Hematopoietic multipotent progenitor cell treated with erythropoietin and hydrocortisone succinate and interleukin-3 and kit ligand, for 4 days (in vitro differentiated cells): ENCODE measurements at regions not wholly inside any gene's neighbourhood (a gene's known extent, or its start where the extent isn't known, plus 50 kb on each side); places are given as distances from the start of the nearest gene placed in this dataset.
A peak's percentile ranks its signal among the peaks of the same experiment; 100 is the strongest.
"Not testable (repeated sequence)": the region's sequence is repeated elsewhere in the genome, so short reads cannot be mapped to it uniquely, and the experiment has no call there.

ENCODE experiments used
- DNase-seq: peaks from one replicate; pipeline ENCODE4 v3.0.0-alpha.2; 2015

DNA sequence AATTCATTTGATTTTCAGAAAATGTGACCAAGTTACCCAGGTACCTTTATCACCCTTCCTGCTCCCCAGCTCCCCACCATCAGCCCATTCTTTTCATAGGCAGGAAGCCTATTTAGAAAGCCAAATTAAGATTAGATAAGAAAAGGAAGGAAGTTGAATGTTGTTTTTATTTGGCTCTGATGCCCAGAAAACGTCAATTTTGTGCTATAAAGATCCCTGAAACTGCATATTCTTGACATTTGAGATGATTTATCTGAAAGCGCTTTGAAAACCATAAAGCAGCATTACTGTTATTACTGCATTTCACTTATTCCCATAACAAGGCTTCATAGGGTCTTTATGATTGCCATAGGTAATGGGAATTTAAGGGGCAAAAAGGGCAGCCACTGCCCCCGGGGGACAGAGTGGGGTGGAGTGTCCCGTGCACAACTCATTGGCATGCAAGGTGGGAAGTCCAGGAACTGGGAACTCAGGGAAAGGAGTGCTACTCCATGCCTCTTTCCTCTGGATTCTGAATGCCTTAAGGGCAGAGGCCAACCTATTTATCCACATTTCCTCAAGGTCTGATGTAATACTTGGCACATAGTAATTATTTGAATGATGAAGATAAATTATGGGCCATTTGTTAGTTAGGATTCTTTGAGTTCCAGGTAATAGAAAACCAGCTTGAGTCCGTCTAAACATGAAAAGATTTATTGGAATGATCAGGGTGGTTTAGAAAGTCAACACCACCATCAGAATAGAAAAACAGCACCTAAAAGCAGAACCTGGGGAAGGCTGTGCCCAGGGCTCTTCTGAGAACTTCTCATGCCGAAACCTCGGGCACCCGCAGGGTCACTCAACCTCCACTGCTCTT is 100.6 kb upstream of the ELMO1 start:
- DNase-seq: peak; percentile 31

DNA sequence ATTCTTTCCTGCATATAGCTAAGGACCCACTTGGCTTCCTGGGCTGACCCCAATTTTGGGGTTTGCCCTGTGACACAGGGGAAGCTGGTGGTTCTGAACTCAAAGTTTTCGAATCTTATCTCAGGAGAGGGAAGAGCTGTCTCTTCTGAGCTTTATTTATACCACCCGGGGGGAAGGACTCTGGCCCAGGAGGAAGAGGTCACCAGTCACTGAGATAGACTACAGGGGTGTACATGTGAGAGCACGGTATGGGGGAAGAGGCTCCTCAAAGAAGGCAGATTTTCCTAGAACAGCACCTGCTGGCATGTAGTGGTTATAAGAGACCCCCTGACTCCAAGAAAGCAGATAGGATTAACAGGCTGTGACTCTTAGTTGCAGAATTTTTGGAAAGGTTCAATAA is 101.8 kb upstream of the ELMO1 start:
- DNase-seq: peak; percentile 32

DNA sequence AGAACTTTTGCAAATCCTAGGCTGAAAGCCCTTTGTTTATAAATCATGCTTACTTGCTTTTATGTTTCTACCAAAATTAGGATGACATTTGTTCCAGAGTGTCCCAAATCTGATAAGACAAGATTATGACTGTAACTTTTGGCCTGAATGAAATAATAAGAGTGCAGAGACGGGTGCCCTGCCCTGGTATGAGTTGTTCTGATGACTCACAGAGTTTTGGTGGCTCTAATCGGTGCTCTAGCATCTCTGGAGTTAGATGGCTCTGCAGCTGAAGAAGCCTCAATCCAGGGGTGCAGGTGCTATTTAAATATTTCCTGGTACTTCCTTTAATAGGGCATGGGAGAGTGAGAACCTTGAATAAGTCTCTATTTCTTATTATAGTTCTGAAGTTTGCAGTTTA is 102.2 kb upstream of the ELMO1 start:
- DNase-seq: peak; percentile 61

DNA sequence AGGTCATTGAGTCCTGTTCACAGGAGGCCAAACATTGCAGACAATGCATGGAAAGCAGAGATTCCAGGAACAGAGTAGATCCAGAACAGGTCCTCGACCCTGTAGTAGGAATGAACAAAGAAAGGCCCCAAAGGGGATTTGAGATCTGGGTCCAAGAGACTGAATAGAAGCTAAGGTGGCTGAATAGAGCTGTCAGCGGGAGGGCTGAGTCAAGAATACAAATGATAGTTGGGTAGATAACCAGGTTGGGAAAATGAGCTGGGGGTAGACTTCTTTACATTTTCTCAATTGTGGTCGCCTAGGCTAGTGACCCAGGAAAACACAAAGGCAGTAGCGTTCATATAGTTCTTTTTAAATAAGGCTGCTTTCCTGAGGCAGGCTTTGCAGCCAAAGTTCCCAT is 103.4 kb upstream of the ELMO1 start:
- no peak for DNase-seq

DNA sequence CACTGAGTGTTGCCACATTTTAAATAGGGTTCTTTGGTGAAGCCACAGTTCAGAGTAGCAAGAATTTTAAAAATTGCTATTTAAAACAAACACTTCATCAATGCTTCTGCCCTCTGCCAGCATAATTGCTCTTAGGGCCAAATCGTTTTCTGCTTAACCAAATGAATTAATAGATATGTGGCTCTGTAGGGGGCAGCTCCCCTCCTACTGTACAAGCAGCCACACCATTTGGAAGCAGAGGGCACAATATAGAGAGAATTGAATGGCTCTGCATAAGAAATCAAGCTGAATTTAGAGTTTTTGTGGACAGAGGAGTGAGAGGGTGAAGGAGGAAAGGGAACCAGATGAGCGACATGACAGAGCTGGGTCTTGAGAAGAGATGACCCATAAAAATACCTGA is 103.8 kb upstream of the ELMO1 start:
- not testable (repeated sequence) for DNase-seq

DNA sequence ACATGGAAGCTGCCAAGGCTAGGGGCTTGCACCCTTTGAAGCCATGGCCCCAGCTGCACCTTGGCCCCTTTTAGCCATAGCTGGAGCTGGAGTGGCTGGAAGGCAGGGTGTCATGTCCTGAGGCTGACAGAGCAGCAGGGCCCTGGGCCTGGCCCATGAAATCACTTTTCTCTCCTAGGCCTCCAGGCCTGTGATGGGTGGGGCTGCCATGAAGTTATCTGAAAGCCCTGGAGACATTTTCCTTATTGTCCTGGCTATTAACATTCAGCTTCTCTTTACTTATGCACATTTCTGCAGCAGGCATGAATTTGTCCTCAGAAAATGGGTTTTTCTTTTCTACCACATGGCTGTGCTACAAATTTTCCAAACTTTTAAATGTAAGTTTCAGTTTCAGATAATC is 106.9 kb upstream of the ELMO1 start:
- DNase-seq: no peak

DNA sequence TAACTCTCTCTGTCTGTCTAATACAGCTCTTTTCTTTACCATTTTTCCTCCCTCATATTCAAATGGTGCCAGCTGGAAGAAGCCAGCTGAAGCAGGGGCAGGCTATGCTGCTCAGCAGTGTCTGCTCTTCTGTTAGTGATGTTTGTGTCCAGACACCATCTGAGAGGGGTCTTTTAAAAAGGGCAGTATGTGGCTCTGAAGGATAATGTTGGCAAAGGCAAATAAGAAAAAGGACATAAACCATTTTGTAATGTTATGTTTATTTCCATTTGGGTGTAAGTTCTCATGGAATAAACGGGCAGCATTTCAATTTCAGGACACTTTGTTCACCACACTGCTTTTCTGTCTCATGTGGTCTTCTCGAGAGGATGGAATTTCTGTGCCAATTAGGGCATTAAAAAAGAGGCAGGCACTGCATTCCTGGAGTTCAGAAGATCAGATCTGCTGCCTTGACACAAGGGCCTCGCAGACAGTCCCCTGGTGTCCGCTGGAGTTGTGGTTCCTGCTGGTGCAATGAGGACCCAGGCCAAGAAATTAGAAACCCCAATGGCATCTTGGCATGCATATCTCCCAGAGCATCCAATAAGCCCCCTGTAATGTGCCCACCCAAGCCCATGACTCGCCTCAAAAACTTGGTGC is 109.0 kb upstream of the ELMO1 start:
- no peak for DNase-seq

DNA sequence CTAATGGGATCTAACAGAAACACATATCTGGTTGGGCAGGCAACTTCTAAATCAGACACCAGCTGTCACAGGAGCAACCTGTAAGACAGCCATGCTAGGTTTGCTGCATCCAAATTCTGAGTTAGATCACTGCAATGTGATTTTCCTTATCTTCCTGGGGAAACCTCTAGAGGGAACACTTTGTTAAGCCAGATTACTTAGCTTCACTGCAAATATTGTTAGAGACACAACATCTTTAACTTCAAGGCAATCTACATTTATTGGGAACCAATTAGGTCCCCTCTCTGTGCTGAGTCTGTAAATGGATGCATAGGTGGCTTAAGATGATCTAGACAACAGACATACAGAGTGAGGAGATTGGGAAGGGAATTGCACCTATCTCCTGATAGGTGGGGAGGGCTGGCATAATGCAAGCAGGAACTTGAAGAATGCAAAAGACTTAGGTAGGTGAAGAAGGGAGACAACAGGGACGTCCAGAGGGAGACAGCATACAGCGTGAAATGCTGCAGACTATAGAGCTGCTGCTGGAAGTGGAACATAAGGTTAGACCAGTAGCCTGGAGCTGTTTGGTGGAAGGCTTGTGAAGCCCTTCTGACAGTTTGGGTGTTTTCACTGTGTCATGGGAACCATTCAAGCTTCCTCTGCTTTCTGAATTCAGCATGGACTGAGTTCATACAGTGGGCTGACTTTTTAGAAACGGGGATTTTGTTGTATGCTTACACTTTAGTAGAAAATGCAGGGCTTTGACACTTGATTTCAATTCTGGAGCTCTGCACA is 109.8 kb upstream of the ELMO1 start:
- DNase-seq: peak; percentile 44

DNA sequence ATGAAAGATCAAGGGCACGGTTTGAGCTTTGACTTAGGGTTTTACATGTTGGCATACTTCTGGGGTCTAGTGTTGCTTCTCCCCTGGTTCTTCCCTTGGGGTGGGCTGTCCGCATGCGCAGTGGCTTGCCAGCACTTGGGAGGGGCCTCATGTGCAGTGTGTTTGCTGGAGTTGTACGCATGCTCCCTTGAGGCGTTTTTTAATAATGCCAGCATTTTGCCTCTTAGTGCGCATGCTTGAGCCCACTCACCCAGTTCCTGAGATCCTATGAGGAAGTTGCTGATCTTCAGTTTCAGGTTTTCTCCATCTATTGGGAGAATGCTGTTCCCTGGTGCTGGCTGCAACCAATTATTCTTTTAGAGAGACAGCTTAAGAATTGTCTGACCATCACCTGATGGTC is 113.4 kb upstream of the GPR141 start:
- no peak for DNase-seq

DNA sequence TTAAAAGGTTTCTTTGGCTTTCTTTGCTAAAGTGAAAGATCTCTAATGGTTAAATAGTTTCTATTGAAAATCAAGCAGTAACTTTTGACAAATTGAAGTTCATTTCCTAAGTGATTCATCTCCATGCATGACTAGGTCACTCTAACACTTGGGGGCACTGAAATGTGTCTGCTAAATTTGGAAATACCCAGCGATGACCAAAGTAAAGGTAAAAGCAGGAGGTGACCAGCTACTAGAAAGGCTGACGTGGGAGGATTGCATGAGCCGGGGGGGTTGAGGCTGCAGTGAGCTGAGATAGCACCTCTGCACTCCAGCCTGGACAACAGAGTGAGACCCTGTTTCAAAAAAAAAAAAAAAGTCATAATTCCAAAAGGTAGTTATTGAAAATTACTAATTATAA is 111.8 kb upstream of the GPR141 start:
- no peak for DNase-seq

DNA sequence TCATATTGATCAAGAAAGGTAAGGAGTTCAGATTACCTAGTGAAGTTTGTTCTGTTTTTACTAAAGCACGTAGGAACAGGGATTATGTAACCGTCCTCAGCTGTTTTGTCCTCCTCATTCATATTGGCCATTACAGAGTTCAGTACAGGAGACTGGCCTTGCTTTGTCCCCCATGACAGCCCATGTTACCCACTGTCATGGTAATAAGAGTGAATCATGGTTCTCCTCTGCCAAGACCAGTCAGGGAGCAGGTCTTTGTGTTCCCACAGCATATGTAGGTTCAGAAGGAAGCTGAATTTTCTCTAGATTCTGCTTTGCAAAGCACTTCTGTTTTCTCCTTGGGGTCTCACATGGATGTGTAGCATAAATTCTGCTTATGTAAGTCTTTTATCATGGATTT is 106.2 kb upstream of the GPR141 start:
- DNase-seq: peak; percentile 20

DNA sequence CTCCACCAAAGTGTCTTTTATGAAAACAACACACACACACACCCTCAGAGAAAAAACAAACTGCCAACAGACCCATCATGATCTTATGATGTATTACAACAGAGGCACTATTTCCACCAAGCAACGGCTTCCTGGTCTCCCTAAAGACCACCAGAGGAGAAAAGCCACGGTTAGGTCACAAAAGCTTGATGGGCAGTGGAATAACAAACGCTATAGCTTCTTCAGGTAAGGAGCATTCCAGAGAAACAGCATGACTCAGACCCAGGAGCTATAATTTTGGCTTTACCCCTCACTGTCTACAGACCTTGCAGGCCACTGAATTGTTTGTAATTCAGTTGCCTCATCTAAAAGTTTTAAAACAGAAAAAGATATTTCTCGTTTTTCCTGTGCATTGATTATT is 105.7 kb upstream of the GPR141 start:
- no peak for DNase-seq

DNA sequence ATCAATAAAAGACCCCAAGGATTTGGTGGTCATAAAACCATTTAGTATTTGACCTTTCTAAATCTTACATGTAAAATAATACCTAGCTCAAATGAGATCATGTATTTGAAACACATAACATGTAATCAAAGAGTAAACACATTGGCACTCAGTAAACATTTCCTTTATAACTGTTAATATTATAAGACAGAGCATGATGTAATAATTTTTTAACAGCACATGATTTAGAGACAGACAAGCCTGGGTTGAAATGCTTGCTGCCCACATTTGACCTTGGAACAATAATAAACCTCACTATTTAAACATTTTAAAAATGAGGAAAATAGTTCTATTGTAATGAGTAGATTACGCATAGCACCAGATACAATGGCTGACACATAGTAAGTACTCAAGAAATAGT is 105.2 kb upstream of the GPR141 start:
- DNase-seq: no peak

DNA sequence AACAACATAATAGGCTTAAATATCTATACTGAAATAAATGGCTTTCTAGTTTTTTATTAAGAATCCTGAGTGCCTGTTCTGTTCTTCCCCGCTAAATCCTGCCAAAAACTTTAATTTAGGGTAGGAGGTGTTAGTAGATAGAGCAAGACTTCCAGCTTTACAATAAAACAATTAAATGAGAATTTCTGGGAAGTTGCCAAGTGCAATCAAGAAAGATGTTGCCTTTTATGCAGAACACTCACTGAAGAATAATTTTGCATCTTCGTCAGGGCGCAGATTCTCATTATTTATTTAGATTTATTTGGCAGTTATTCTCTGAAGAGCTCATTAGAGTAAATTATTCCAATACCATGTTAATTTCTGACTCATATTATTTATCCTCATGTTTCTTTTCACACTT is 103.2 kb upstream of the GPR141 start:
- no peak for DNase-seq

DNA sequence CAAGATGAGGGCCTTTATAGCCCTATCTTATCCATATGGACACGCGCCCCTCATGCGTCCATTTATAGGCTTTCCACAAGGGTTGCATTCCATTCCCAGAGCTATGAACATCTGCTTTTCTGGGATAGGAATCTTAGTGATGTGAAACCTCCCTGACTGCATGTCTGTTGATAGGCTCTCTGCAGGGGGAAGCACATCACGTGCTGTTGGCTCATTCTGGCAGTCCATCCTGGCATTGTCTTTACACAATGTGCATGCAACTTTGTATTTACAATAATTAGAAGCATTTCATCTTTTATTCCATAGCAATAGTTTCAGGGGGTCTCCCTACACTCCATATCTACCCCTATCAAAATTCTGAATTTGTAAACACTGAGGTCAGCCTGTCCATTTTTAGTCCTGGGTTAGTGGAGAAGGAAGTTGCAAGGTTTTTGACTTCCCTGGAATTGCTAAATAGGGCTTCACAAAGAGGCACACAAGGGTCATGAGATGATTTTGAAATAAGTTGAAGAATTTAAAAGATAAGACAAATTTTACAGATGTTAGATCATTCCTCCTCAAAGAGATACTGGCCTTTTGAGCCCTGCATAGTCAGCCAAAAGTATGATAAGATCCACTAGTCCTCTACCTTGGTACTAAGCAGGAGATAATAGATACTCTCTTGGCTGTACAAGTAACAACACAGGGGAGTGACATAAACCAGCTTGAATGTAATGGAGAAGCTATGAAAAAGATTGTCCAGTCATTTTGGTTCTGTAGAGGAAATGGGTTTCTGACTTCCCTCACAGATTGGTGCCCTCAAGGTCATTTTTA is 98.7 kb upstream of the GPR141 start:
- DNase-seq: peak; percentile 48

DNA sequence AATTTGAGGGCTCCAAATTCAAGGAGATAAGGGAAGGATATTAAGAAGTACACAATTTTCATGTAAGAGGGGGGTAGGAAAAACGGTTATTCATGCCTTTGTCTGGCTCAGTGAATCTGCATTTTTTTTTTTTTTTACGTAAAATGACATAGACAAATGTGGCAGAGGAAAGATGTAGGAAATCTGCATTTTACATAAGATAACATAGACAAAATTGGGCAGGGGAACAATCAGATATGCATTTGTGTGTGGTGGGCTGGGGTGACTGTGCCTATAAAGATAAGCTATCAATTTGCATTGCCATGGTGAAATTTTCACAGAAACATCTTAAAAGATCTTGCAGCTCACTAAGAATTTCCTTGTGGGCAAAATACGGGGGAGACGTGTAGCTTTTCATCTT is 92.7 kb upstream of the GPR141 start:
- peak; percentile 96 for DNase-seq

DNA sequence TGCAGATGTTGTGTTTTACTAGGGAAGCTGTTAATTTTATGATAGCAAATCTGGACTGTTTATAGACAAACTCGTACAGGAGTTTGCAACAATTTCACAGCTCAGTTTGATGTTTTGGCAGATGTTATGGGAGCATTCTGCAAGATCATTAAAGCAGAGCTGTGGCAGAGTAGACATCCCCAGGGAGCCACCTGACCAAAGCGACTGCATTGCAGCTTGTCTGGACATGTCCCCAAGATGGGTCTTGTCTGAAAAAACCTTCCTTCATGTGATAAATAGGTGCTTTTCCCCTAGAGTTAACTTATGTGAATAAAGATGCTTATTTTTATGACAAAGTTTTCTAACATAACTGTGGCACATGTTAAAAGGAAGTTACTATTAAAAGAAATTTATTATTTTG is 91.2 kb upstream of the GPR141 start:
- DNase-seq: no peak

DNA sequence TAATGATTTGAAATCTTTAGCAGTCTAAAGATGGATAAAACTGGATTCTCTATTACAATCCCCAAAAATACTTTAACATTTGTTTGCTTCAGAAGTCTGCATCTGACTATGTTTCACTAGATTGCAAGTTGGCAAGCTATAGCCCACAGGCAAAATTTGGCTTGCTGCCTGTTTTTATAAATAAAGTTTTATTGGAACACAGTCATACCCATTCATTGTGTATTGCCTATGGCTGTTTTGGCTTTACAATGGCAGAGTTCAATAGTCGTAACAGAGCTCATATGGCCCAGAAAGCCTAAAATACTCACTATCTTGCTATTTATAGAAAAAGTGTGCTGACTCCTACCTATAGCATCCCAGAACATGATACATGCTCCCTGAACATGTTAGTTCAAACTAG is 89.0 kb upstream of the GPR141 start:
- no peak for DNase-seq

DNA sequence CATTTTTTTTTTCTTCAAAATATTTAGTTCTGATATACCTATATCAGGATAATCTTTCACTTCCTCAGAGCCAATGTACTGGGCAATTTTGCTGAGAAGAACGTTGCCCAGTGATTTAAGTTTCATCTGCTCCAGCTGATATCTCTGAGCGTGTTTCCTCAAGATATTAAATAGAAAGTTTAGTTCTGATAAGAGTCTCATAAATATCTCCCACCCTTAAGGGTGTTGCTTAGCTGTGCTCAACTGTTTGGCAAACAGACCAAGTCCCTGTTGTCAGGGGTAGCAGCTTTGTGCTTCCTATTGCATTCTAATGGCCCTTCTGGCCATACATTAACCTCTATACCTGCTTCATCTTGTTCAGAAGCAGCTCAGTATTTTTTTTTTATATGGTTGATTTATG is 84.7 kb upstream of the GPR141 start:
- peak; percentile 91 for DNase-seq

DNA sequence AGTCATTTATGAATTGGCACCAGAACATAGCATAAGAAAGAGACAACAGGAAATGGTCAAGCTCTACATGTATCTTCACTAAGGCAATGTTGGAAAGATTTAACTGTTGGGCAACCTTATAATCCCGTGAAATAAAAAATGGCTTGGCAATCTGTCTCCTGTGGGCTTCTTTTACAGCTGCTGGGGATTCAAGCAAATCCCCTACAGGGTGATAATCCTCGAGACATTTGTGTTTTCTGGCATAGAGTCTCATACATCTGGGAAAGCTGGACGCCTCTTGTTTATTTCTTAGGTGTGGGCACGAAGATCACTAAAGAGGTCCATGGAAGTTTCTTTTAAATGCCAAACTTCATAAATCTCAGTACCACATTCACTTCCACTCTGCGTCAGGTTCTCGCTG is 82.2 kb upstream of the GPR141 start:
- DNase-seq: no peak

DNA sequence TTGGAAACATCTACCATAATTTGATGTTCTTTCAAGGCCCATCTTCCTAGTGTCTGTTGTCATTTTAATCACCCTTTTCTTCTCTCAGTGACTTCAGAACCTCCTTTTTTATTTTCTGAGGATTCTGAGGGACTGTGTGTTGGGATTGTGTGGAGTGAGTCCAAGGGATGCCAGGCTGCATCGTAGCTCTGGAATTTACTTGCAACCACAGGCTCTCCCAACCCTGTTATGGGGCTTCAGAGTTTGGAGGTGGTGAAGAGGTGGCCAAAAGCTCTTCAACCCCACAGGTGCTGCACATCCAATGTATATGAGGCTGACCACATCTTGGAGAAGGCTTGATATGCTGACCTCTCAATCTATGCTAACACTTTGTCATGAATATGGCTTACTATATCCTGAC is 79.5 kb upstream of the GPR141 start:
- DNase-seq: no peak

DNA sequence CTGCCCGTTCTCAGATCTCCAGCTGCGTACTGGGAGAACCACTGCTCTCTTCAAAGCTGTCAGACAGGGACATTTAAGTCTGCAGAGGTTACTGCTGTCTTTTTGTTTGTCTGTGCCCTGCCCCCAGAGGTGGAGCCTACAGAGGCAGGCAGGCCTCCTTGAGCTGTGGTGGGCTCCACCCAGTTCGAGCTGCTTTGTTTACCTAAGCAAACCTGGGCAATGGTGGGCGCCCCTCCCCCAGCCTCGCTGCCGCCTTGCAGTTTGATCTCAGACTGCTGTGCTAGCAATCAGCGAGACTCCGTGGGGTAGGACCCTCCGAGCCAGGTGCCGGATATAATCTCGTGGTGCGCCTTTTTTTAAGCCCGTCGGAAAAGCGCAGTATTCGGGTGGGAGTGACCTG is 66.2 kb upstream of the GPR141 start:
- DNase-seq: not testable (repeated sequence)

DNA sequence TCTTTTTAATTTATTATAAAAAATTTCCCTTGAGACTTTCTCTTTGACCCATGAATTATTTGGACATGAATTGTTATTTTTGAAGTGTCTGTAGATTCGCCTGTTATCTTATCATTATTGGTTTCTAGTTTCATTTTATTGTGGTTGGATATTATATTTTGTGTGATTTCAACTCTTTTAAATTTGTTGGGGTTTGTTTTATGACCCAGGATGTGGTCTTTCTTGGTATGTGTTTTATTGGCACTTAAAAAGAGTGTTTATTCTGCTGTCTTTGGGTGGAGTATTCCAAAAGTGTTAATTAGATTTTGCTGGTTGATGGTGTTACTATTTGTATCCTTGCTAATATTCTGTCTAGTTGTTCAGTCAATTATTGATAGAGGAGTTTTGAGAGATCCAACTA is 50.5 kb upstream of the GPR141 start:
- DNase-seq: no peak
